ENCODE measurements at regions not wholly inside any gene's neighbourhood (a gene's known extent, or its start where the extent isn't known, plus 50 kb on each side); places are given as distances from the start of the nearest gene placed in this dataset.
"Not testable (repeated sequence)": the region's sequence is repeated elsewhere in the genome, so short reads cannot be mapped to it uniquely, and the experiment has no call there.

- DNase-seq (ENCODE audit: low spot score): no peak
- TF ChIP-seq CTCF (IDR thresholded peaks at IDR 0.05; ENCODE audit: extremely low read depth, insufficient read depth, missing control alignments): no peak
- in situ Hi-C loops (cut with MboI; ENCODE audit: low pct_unique_long_range_greater_than_20kb, low sequenced_read_pairs, unreplicated experiment): no loop called here
Measured at GRCh38 chr17:74137416-74137815, 66.1 kb upstream of the RPL38 start.

- DNase-seq (ENCODE audit: low spot score): no peak
- in situ Hi-C loops (cut with MboI; ENCODE audit: low pct_unique_long_range_greater_than_20kb, low sequenced_read_pairs, unreplicated experiment): no loop called here
- no peak for TF ChIP-seq CTCF (IDR thresholded peaks at IDR 0.05; ENCODE audit: extremely low read depth, insufficient read depth, missing control alignments)
Measured at GRCh38 chr17:74139120-74139519, 64.4 kb upstream of the RPL38 start.

- DNase-seq (ENCODE audit: low spot score): no peak
- TF ChIP-seq CTCF (IDR thresholded peaks at IDR 0.05; ENCODE audit: extremely low read depth, insufficient read depth, missing control alignments): no peak
- in situ Hi-C loops (cut with MboI; ENCODE audit: low pct_unique_long_range_greater_than_20kb, low sequenced_read_pairs, unreplicated experiment): no loop called here
Measured at GRCh38 chr17:74140282-74140681, 63.2 kb upstream of the RPL38 start.

GRCh38 chr17:74141612-74142011, 61.9 kb upstream of the RPL38 start:
- in situ Hi-C loops (cut with MboI; ENCODE audit: low pct_unique_long_range_greater_than_20kb, low sequenced_read_pairs, unreplicated experiment): no loop called here
- no peak for DNase-seq (ENCODE audit: low spot score)
- no peak for TF ChIP-seq CTCF (IDR thresholded peaks at IDR 0.05; ENCODE audit: extremely low read depth, insufficient read depth, missing control alignments)

- DNase-seq (ENCODE audit: low spot score): not testable (repeated sequence)
Measured at GRCh38 chr17:74143318-74143717, 60.2 kb upstream of the RPL38 start.

GRCh38 chr17:74145756-74146155, 57.7 kb upstream of the RPL38 start:
- in situ Hi-C loops (cut with MboI; ENCODE audit: low pct_unique_long_range_greater_than_20kb, low sequenced_read_pairs, unreplicated experiment): no loop called here
- no peak for DNase-seq (ENCODE audit: low spot score)
- no peak for TF ChIP-seq CTCF (IDR thresholded peaks at IDR 0.05; ENCODE audit: extremely low read depth, insufficient read depth, missing control alignments)

More at GRCh38 chr17:74143318-74143717, 60.2 kb upstream of the RPL38 start:
- in situ Hi-C loops (cut with MboI; ENCODE audit: low pct_unique_long_range_greater_than_20kb, low sequenced_read_pairs, unreplicated experiment): not testable (repeated sequence)

- no peak for DNase-seq (ENCODE audit: low spot score)
- in situ Hi-C loops (cut with MboI; ENCODE audit: low pct_unique_long_range_greater_than_20kb, low sequenced_read_pairs, unreplicated experiment): no loop called here
- TF ChIP-seq CTCF (IDR thresholded peaks at IDR 0.05; ENCODE audit: extremely low read depth, insufficient read depth, missing control alignments): no peak
Measured at GRCh38 chr17:74146196-74146595, 57.3 kb upstream of the RPL38 start.

Measured in GM13977 (cell line).